ENCODE measurements at regions not wholly inside any gene's neighbourhood (a gene's known extent, or its start where the extent isn't known, plus 50 kb on each side); places are given as distances from the start of the nearest gene placed in this dataset.
"Not testable (repeated sequence)": the region's sequence is repeated elsewhere in the genome, so short reads cannot be mapped to it uniquely, and the experiment has no call there.

DNA sequence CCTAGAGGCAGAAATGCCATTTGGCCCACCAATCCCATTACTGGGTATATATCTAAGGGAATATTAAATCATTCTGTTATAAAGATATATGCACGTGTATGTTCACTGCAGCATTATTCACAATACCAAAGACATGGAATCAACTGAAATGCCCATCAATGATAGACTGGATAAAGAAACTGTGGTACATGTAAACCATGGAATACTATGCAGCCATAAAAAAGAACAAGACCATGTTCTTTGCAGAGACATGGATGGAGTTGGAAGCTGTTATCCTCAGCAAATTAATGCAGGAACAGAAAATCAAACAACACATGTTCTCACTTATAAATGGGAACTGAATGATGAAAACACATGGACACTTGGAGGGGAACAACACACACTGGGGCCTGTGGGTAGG lies 458.4 kb downstream of the CD83 start:
- DNase-seq, result no peak

GRCh38 chr6:14578994-14579393 lies 461.4 kb downstream of the CD83 start:
- no peak for DNase-seq

DNA sequence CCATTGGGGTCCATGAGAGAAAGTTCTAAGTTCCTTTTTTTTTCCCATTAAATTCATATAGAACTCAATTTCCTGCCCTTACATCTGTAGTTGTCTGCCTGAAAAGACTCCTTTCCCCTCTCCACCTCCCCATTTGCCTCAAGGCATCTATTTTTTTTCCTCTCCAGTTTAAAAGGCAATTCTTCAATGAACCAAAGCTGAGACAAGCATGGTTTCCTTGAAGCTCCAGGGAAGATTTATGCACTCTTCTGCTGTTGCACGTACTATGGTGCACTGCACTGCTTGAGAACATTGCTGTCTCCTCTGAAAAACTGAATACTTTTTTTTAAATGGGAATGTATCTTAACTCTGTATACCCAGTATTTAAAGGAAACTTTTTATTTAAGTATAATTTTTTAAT lies 465.2 kb downstream of the CD83 start:
- DNase-seq, result no peak

GRCh38 chr6:14583826-14584225 lies 466.3 kb downstream of the CD83 start:
- DNase-seq, result no peak

DNA sequence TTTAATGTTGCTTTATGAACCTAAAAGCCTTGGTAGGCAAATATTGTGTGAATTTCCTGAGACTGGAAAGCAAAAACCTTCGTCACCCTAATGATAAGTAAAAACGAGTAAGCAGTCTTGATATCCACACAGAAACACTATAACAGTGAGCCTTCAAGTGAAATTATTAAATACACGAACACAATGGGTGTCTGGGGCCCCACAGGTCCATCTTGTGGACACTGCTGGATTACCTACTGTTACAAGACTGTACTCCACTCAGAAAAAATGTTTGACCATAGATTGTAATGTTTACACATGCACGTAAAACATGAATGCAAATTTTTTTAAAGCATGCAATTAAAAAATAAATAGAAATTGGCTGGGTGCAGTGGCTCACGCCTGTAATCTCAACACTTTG lies 466.9 kb downstream of the CD83 start:
- no peak for DNase-seq

DNA sequence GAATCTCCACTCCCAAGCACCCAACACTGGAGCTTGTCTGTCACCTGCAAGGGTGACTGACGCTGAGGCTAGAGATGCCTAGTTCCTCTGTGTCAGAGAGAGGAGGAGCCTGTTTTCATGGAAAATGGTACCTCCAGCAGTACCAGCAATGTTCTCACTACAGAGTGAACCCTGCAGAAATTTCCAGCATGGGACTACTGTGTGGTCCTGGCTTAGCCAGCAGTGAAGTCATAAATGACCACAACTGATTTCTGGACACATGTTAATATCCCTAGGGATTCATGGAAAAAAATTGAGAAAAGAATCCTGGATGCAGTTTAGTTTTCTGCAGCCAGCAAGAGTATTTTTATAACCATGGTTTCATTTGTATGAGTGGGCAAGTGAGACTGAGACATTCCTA lies 468.1 kb downstream of the CD83 start:
- no peak for DNase-seq

GRCh38 chr6:14589175-14589574 lies 471.6 kb downstream of the CD83 start:
- DNase-seq, result no peak

DNA sequence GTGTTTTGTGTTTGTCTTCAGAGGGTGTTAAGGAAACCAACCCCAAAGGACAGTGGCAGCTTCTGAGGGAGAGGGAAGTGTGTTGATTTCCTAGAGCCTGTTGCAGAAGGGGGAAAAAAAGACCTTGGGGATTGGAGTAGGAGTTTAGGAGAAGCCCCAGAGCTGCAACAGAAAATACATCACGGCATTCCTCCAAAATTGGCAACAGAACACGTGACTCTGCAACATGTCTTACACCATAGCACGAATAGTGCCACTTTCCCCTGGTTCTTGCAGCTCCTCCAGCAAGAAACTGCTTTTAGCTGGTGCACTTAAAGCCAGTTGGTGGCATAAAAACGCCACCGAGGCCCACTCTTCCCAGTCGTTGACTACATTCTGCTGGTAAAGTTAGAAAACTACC lies 473.0 kb downstream of the CD83 start:
- no peak for DNase-seq

DNA sequence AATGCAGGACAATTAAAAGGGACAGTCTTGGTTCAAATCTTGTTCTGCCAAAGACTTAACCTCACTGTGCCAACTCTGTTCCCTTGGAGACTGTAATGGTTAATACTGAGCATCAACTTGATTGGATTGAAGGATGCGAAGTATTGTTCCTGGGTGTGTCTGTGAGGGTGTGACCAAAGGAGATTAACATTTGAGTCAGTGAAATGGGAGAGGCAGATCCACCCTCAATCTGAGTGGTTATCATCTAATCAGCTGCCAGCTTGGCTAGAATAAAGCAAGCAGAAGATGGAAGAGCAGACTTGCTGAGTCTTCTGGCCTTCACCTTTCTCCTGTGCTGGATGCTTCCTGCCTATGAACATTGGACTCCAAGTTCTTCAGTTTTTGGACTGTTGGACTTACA lies 474.4 kb downstream of the CD83 start:
- no peak for DNase-seq

- peak; percentile 33 for DNase-seq
Observed at GRCh38 chr6:14593286-14593685, 475.7 kb downstream of the CD83 start.

- DNase-seq, result no peak
Observed at GRCh38 chr6:14595751-14596150, 478.2 kb downstream of the CD83 start.

- DNase-seq, result no peak
Observed at GRCh38 chr6:14596410-14596809, 478.8 kb downstream of the CD83 start.

GRCh38 chr6:14597090-14597489 lies 479.5 kb downstream of the CD83 start:
- DNase-seq, result no peak

DNA sequence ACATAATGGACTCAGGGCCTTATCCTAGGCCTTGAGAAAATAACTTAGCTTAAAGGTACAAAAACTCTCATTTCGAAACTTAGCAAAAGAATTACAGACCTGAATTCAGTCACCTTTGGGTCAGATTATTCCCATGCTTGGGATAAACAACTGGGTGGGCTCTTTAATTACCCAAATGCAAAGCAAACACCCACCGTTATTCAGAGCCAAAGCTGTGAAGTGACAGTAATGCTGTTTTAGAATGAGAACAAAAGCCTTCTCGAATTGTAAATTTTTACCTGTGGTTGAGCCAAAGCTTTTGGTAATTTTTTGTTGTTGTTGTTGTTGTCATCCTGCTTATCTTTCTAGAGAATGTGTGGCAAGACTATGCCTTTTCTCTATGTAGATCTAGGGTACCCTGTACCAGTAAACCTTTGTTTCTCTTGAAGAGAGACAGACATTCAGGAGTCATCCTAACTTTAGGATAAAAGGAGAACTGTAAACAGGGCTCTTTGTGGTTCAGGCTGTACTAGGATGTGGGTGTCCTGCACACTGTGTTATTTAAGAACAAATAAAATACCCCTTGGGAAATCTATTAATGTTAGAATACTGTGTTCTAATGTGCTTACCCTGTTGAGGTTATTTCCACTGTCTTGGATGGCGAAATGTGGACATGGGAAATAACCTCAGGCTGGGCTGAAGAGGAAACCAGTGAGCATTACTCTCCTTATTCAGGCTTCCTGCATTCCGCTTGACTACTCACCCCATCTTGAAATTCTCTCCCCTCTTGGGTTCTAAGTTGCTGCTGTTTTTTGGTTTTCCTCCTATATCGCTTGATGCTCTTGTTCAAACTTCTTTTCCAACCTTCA lies 480.7 kb downstream of the CD83 start:
- DNase-seq, result no peak

DNA sequence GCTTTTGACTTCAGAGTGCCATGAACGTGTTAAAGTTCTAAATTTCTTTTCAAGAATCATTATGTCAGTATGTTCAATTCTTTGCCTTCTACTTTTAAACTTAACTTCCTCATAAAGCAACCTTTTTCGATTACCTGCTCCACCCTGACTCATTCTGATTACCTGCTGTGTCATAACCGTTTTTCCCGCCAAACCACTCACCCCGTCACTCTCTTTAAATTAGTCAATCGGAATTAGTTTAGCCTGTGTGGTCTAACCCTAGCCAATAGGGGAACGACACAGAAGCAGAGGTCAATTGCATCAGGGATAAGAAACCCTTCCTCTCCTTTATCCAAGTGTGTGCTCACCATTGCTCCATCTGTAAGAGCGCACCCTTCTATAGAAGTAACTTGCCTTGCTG lies 482.7 kb downstream of the CD83 start:
- DNase-seq, result not testable (repeated sequence)

DNA sequence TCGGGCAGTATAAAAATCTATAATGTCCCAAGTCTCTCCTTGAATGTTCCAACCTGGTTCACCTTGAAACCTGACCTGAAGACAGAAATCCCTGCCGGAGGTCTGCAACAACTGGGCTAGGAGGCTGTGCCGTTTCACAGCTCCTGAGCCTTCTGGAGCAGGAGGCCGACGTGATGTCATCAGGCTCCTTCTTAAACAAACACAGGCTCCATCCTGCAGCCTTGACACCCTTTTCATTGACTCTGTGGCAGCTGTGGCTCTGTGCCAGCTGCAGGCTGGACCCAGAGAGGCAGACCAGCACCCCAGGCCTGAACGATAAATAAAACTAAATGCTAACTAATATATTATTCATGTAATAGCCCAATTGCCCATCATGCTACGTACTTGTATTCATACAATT lies 483.9 kb downstream of the CD83 start:
- DNase-seq, result no peak

DNA sequence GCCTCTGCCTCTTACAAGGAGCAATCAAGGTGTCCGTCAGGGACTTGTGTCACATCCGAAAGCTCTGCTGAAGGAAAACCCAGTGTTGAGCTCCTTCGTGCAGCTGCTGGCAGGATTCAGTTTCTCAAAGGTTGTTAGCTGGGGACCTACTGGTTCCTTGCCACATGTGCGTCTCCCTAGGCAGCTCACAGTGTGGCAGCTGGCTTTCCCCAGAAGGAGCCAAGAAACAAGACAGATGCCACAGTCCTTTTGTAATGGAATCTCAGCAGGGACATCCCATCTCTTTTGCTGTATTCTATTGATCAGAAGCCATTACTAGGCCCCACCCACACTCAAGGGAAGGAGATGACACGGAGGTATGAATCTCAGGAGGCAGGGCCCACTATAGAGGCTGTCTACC lies 488.8 kb downstream of the CD83 start:
- no peak for DNase-seq

DNA sequence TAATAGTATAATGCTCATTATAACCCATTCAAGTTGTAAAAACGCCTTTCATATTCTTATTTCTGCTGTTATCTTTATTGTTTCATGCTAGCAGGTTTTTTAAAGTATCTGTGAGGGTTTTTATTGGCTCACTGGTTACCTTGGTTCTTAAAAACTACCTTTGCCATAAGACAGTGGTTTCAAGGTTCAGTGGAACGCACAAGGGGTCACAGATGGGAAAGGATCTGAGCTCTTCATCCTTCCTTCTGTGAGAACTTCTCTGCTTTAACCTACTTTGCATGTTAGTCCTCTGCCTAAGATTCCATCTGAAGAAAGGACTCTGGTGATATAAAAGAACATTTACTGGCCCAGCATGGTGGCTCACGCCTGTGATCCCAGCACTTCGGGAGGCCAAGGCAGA lies 492.6 kb downstream of the CD83 start:
- no peak for DNase-seq

- no peak for DNase-seq
Observed at GRCh38 chr6:14612016-14612980, 494.7 kb downstream of the CD83 start.

GRCh38 chr6:14614631-14615030 lies 497.1 kb downstream of the CD83 start:
- no peak for DNase-seq

DNA sequence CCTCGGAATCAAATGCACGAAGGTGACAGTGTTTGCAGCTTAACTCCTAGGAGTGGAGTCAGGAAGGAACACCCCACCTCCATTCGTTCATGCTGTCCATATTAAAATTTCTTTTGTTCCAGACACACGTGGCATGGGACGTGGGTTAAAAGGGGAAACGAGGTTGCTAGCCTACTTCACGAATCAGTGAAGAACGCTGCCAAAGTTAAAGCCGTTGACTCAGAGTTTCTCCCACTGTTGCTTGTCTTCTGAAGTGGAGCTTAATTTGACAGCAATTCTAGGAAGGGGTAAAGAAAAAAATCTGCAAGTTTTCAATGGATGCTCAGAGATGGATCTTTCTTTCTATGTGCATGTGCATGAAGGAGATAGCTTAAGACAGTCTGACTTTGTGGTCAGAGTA lies 499.1 kb downstream of the CD83 start:
- DNase-seq, result no peak

DNA sequence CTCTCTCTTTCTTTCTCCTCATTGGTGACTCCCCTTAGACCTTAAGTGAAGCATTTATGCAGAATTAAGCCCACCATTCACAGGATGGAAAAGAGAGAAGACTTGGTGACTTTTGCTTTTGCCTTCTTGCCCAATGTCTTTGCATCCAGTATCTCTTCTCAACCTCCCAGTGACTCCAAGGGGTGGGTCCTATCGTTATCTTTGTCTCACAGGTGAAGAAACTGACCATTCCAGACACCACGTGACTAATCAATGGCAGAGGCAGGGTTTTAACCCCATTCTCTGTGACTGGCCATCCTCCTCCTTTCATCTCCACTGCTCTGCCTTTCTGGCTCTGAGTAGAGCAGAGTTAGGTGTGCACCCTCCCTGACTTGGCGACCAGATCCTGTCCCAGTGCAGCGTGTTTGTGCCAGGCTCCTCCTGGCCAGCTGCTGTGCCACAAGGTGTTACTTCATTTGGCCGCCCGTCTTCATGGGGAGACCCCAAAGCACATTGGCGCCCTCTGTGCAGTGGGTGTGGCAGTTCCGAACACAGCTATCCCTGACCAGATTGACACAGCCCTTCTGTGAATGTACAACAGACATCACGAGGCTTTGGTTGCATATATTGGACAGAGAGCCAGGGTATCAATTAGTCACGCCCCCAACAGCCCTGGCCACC lies 501.3 kb downstream of the CD83 start:
- no peak for DNase-seq

DNA sequence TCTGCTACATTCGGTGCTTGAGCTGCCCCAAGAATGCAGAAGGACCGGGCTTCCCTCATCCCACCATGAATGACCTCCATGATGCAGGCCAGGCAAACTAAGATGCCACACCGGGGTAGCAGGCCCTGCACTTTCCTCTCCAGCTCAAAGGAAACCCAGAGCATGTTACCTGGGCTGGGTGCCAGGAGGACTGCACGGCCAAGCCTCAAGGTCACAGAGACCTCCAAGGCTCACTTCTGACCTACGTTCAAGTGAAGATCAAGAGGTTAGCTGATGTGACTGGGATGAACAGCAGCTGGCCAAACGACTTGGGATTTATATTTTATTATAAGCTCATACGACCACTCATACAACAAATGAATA lies 501.8 kb downstream of the CD83 start:
- no peak for DNase-seq

DNA sequence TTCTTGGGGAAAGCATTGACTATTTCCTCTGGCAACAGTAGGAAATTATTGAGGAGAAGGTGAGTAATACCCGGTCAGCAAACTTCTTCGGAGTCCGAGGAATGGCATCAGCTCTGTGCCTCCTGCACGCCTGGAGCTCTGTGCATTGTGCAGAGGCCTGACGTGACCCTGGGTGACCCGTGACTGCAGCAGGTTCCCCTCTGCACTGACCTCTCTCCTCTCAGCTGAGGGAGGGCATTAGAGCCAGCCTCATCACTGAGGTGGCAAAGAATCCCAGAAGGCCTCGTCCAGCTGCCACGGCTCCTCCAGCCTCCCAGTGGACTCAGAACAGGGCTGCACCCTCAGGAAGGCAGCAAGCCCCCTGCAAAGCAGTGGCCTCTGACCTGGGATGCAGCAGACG lies 502.9 kb downstream of the CD83 start:
- DNase-seq, result no peak
